Uterus (tissue), 3 donors: ENCODE measurements at regions not wholly inside any gene's neighbourhood (a gene's known extent, or its start where the extent isn't known, plus 50 kb on each side); places are given as distances from the start of the nearest gene placed in this dataset.

Experiments
- DNase-seq, 2 donors: peaks; one replicate each; pipeline ENCODE4 v3.0.0-alpha.2; 2019 to 2020
- H3K27ac ChIP-seq, 2 donors: fragments of 200-600 bp; sonication (generic); 1 replicate in 1 of 2; 2 replicates in 1 of 2; pipeline ENCODE4 v1.5.1; 2016 to 2018
- H3K27me3 ChIP-seq, 2 donors: fragments of 200-600 bp; sonication (generic); one replicate each; pipeline ENCODE4 v1.5.1; 2018 to 2019; ENCODE audit warnings: control low read depth in 1 of 2
- H3K36me3 ChIP-seq, 2 donors: fragments of 200-600 bp; sonication (generic); one replicate each; pipeline ENCODE4 v1.5.1; 2019; ENCODE audit warnings: control low read depth in 1 of 2
- H3K4me1 ChIP-seq, 2 donors: fragments of 200-600 bp; sonication (generic); one replicate each; pipeline ENCODE4 v1.5.1; 2018 to 2019; ENCODE audit warnings: control low read depth in 1 of 2
- H3K4me3 ChIP-seq, 2 donors: fragments of 200-600 bp; sonication (generic); 1 replicate in 1 of 2; 2 replicates in 1 of 2; pipeline ENCODE4 v1.5.1; 2018 to 2019; ENCODE audit warnings: mild to moderate bottlenecking in 1 of 2
- H3K9me3 ChIP-seq, 2 donors: fragments of 200-600 bp; sonication (generic); one replicate each; pipeline ENCODE4 v1.5.1; 2019; ENCODE audit warnings: control low read depth in 1 of 2
- POLR2A ChIP-seq, 2 donors: fragments of 450-650 bp; IDR thresholded peaks; one replicate each; pipeline ENCODE4 v1.6.1; 2016; ENCODE audit warnings: antibody characterized with exemption in 2 of 2, mild to moderate bottlenecking in 1 of 2, moderate library complexity in 1 of 2
- intact Hi-C: fragments of 100-400 bp; cut with DNase I; formaldehyde crosslinking; loops from one replicate; pipeline ENCODE4 v1.15.1; 2023; ENCODE audit warnings: low total_unique reads
- TF ChIP-seq, protein P1 (sequence below), 4 experiments: fragments of 200-600 bp in 2 of 4; fragments of 450-650 bp in 2 of 4; sonication (generic) in 2 of 4; IDR thresholded peaks; one replicate each; pipeline ENCODE4 v1.5.1; 2016 to 2019; ENCODE audit warnings: antibody characterized with exemption in 4 of 4, mild to moderate bottlenecking in 2 of 4, moderate library complexity in 1 of 4
- donor health status: DM: yes; HTN: yes; CAD: no.

DNA sequence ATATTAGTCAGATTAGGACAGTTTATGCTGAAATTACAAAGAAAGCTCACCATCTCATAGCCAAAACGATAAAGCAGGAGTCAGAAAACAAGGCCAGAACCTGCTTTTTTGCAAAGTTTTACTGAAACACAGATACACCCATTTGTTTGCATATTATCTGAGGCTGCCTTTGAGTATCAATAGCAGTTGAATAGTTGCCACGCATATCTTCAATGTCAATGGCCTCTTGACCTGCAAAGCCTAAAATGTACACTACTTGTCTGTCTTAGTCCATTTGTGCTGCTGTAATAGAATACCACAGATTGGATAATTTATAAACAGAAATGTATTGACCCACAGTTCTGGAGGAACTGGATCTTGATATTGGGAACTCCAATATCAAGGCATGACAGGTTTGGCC is 94.1 kb upstream of the NT5E start:
- Histone ChIP-seq H3K36me3 (no peaks in the 10 kb centered on the region), H3K9me3 (no peaks in the 10 kb centered on the region), H3K27ac (no peak overlapping the region), H3K27me3 (no peaks in the 10 kb centered on the region), H3K4me3 (no peak overlapping the region), H3K4me1 (peaks cover 0 to 3% of the 10 kb centered on the region in 2 donors)
- TF ChIP-seq POLR2A (IDR thresholded peaks at IDR 0.05) = no peak
- TF ChIP-seq, protein P1, sequence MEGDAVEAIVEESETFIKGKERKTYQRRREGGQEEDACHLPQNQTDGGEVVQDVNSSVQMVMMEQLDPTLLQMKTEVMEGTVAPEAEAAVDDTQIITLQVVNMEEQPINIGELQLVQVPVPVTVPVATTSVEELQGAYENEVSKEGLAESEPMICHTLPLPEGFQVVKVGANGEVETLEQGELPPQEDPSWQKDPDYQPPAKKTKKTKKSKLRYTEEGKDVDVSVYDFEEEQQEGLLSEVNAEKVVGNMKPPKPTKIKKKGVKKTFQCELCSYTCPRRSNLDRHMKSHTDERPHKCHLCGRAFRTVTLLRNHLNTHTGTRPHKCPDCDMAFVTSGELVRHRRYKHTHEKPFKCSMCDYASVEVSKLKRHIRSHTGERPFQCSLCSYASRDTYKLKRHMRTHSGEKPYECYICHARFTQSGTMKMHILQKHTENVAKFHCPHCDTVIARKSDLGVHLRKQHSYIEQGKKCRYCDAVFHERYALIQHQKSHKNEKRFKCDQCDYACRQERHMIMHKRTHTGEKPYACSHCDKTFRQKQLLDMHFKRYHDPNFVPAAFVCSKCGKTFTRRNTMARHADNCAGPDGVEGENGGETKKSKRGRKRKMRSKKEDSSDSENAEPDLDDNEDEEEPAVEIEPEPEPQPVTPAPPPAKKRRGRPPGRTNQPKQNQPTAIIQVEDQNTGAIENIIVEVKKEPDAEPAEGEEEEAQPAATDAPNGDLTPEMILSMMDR (IDR thresholded peaks at IDR 0.05) = no peak
- intact Hi-C loops = loop anchor here (5.0 kb wide), 1 partner anchor 126 kb away; no protein-coding TSS in a partner anchor
- DNase-seq = no peak

DNA sequence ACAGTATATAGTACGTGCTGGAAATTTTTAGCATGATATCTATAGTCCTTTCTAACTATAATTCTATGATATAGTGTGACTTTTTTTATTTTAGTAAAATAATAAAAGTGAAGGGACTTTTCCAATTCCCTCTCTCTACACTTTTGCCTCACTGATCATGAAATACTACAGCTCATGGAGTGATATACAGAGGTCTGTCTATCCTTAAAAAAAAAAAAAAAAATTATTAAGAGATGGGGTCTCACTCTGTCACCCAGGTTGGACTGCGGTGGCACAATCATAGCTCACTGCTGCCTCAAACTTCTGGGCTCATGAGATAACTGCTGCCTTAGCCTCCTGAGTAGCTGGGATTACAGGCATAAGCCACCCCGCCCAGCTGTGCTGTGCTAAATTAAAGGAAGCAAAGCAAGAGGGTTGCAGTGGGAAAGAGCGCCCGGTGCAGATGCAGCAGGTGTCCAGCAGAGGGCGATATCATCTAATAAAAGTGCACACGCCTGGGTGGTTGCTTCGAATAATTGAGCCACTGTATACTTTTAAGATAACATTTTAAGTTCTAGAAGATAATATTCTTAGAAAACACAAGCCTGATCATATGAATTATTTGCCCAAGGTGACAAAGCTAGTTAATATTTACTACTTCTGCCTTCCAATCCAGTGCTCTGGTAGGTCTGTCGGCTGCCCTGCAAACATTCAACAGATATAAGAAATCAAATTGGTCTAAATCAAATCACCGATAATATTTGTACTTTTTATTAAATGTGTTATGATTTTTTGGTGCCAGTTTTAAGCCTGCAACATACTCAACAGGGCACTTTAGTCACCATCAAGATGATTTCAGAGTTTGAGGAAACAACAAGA is 94.9 kb upstream of the NT5E start:
- TF ChIP-seq, protein P1 (IDR thresholded peaks at IDR 0.05) = peak; percentile 81 to 97 (median 88)
- TF ChIP-seq POLR2A (IDR thresholded peaks at IDR 0.05) = no peak
- H3K27ac ChIP-seq = no peak overlapping the region
- H3K9me3 ChIP-seq = no peaks in the 10 kb centered on the region
- no peaks in the 10 kb centered on the region for H3K4me1 ChIP-seq
- H3K27me3 ChIP-seq = no peaks in the 10 kb centered on the region
- no peaks in the 10 kb centered on the region for H3K36me3 ChIP-seq
- H3K4me3 ChIP-seq = no peak overlapping the region
- intact Hi-C loops = loop anchor here (5.0 kb wide), 1 partner anchor 127 kb away; no protein-coding TSS in a partner anchor
- DNase-seq = peak; percentile 73 to 80

DNA sequence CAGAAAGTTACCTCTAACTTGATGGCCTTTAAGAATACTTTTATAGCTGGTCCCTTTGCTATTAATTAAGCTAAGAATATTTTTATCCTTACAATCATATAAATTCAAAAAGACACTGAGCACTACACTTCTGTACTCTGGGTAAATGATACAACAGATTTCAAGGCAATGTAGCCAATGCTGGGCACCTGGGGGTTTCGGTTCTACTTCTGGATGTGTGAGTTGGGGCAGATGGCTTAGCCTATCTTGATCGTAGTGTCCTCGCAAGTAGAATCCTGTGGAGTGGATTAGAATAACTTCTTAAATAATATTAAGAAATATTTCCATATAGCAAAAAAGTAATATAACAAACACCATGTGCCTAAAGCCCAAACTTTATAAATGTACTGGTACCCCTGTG is 96.9 kb upstream of the NT5E start:
- no peaks in the 10 kb centered on the region for H3K27me3 ChIP-seq
- no peak overlapping the region for H3K27ac ChIP-seq
- no peak for TF ChIP-seq POLR2A (IDR thresholded peaks at IDR 0.05)
- TF ChIP-seq, protein P1 (IDR thresholded peaks at IDR 0.05) = no peak
- intact Hi-C loops = no loop called here
- no peaks in the 10 kb centered on the region for H3K4me1 ChIP-seq
- no peak for DNase-seq
- H3K9me3 ChIP-seq = no peaks in the 10 kb centered on the region
- no peaks in the 10 kb centered on the region for H3K36me3 ChIP-seq
- no peak overlapping the region for H3K4me3 ChIP-seq

DNA sequence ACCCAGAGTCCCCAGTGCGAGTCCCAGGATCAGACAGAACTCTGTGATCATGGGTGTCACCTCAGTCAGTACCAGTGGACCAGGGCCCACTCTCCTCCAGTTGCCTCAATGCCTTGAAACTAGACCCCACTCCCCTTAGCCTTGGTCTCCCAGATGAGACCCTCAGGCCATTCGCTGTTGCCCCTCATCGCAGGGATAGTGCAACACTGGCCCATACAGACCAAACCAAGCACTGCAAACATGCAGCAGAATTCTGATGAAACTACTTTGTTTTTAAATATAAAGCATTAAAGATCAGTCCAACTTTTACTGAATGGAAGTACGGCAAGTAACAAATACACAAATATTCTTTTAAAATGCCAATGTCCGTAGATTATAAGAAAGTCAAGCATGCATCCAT is 101.2 kb upstream of the NT5E start:
- no peaks in the 10 kb centered on the region for H3K4me1 ChIP-seq
- H3K36me3 ChIP-seq = no peaks in the 10 kb centered on the region
- intact Hi-C loops = no loop called here
- no peak overlapping the region for H3K27ac ChIP-seq
- H3K9me3 ChIP-seq = no peaks in the 10 kb centered on the region
- DNase-seq = no peak
- TF ChIP-seq, protein P1 (IDR thresholded peaks at IDR 0.05) = no peak
- TF ChIP-seq POLR2A (IDR thresholded peaks at IDR 0.05) = no peak
- no peak overlapping the region for H3K4me3 ChIP-seq
- H3K27me3 ChIP-seq = no peaks in the 10 kb centered on the region

DNA sequence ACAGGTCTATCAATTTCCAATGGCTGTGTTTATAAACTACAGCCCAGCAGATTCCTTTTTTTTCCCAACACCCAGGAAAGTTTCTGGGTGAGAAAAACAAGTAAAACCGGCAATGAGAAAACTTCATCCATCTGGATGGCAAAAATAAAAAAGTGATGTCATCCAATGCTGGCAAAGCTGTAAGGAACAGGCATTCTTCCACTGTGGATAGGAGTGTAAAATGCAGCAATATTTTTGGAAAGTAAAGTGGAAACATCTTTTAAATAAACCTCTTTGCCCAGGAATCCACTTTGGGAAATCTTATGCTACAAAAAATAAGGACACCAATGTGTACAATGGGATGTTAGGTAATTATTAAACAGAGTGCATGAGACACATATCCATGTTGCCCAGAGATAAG is 102.1 kb upstream of the NT5E start:
- Histone ChIP-seq H3K27me3 (no peaks in the 10 kb centered on the region), H3K9me3 (no peaks in the 10 kb centered on the region), H3K27ac (no peak overlapping the region), H3K4me3 (no peak overlapping the region), H3K4me1 (no peaks in the 10 kb centered on the region), H3K36me3 (no peaks in the 10 kb centered on the region)
- intact Hi-C loops = no loop called here
- TF ChIP-seq, protein P1 (IDR thresholded peaks at IDR 0.05) = no peak
- no peak for TF ChIP-seq POLR2A (IDR thresholded peaks at IDR 0.05)
- DNase-seq = no peak
